Fibroblast of the conjunctiva (primary cell): ENCODE measurements at regions not wholly inside any gene's neighbourhood (a gene's known extent, or its start where the extent isn't known, plus 50 kb on each side); places are given as distances from the start of the nearest gene placed in this dataset.
"Not testable (repeated sequence)": the region's sequence is repeated elsewhere in the genome, so short reads cannot be mapped to it uniquely, and the experiment has no call there.

ENCODE experiments used
- DNase-seq: peaks from one replicate; pipeline ENCODE4 v3.0.0-alpha.2; 2010; ENCODE audit warnings: low read depth

DNA sequence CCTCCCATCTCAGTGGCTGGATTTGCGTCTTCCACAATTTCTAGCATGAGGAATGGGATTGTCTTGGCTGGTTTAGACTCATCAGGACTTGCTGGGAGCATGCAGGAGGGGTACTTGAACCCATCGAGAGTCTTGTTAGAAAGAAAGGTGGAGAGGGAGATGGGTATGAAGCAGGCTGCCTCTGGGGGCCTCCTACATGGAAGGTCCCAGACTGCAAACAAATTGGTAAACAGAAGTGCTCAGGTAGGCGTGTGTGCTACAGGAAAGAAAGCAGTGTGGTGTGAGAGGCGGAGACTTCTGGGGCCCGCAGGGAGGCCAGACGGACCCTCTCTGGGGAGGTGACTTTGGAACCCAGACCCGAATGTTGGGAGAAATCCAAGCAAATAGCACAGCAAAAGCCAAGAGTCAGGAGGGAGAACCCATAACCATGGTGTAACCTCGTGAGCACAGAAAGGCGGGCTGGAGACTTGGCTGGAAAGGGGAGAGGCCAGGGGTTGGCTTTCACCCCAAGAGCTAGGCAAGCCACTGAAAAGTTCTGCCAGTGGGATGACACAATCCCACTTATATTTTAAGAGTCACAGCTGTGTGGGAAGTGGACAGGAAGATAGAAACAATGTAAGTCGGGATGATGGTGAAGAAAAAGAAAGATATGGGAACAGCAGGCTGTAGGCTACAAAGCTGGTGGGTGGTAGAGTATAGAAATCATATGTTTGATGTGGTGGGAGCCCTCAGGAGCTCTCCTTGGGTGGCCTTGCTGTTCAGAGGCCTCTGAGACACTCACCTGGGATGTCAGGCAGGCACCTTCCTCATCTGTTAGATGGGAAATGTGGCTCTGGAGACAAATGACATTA lies 130.1 kb upstream of the PRR20G start:
- no peak for DNase-seq

DNA sequence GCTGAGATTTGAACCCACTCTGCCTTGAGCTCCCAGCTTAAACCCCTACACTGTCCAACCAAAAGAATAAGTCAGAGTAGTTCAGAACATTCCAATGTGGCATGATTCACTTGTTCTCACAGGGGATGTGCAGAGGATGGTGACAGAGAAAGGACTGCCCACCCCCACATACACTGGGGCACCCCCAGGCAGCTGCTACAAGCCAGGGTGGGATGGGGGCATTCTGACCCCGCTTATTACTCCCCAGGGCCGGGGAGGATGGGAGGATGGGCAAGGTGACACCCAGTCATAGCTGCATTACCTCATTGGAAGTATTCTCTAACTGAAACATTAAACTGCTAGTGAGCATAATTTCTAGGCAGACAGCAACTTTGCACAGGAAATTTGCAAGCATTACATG lies 126.0 kb upstream of the PRR20G start:
- no peak for DNase-seq

DNA sequence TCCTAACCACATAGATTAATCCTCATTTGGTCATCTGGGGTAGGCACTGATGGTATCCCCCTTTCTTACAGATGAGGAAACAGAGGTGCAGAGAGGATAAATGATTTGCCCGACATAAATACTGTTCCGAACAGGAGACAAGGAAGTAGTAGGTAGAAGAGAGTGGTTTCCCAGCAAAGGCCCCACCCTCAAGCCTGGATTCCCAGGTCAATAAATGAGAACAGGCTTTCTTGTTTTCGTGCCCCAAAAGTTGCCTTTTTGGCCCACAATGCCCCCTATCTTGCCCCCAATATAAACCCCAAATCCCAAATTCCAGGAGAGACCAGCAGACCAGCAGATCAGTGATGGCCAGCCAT lies 125.5 kb upstream of the PRR20G start:
- DNase-seq: no peak

DNA sequence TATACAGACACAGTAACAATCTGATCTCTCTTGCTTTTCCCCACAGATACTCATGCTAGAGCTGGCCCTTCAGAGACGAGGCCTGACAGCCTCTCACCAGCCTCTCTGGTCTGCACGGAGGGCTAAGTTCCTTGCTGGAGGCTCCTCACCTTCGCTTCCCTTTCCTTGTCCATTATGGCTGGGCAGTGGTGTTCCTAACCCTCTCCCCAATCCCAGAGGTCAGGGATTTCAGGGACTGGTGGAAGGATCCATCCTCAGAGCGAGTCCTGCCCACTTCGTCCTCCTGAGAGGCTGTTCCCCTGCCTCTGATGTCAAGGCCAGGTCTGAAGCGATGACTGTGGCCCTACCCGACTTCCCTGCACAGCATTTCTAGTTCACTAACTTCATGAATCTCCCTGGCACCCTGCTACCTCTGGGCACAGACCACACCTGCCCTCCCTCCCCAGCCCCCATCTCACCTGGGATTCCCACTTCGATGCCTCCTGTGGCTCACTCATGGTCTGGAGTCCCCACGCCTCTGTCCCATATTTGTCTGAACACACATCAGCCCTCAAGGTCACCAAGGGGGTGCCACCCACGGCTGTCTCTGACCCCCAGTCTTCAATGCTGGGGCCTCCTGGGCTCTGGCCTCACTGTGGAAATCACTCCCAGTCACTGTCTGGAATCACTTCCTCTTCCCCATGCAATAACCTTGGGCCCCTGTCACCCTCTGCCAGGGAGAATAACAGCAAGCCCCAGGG lies 124.9 kb upstream of the PRR20G start:
- no peak for DNase-seq

DNA sequence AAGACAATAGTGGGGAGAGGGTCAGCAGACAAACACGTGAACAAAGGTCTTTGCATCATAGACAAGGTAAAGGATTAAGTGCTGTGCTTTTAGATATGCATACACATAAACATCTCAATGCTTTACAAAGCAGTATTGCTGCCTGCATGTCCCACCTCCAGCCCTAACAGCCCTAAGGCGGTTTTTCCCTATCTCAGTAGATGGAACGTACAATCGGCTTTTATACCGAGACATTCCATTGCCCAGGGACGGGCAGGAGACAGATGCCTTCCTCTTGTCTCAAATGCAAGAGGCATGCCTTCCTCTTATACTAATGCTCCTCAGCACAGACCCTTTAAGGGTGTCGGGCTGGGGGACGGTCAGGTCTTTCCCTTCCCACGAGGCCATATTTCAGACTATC lies 124.0 kb upstream of the PRR20G start:
- not testable (repeated sequence) for DNase-seq

DNA sequence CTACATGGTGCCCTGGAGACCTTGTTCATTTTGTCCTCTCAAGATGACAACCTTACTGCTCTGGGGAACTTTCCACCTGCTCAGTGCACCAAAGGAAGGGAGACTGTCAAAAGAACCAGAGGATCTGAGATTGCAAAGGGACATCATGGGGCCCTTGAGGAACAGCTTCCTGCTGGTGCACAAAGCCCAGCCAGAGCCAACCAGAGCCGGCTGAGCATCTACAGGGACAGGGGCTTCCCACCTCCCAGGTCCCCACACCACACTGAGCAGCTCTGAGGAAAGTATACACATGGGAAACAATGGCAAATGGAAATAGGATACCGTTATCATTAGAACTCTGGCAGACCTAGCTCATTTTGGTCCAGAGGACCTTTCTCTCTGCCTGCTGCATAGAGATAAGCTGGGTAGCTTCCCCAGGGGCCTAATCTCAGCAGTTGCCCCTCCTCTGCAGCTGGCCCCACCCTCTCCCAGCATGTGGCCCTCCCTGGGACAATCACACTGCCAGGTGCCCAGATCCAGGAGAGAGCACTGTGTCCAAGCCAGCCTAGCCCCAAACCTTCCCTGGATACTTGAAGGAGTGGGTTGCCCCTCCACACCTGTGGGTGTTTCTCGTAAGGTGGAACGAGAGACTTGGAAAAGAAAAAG lies 123.4 kb upstream of the PRR20G start:
- no peak for DNase-seq

DNA sequence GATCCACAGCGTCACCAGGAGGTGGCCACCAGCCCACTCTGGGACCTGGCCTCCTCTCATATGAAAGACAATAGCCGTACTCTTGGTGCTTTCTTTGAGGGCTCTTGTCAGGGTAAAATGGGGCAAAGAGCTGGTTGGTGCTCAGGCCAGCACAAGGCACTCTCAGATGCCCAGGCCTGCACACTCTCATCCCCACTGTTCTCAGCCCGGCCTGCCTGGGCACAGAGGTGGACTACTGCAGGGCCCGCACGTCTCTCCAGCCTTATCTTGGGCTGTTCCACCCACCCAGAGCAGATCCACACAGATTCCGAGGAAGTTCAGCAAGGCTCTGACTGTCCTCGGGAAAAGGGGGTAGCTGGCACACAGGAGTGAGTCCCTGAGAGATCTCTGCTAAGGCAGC lies 122.8 kb upstream of the PRR20G start:
- no peak for DNase-seq

DNA sequence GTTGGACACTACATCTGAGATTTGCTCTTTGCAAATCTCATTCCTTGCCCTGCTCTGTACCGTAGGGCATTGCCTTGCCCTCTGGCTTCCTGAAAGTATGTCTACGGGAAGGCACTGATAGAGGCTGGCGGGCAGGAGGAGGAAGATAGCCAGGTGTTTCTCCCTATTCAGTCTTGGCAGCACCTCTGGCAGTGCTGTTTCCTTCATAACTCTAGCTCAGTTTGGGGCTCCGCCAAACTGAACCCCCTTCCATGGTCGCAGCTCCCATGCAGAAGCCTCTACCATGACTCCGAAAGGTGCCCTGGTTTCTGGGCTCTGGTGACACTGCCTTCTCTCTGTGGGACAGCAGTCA lies 122.3 kb upstream of the PRR20G start:
- DNase-seq: no peak

DNA sequence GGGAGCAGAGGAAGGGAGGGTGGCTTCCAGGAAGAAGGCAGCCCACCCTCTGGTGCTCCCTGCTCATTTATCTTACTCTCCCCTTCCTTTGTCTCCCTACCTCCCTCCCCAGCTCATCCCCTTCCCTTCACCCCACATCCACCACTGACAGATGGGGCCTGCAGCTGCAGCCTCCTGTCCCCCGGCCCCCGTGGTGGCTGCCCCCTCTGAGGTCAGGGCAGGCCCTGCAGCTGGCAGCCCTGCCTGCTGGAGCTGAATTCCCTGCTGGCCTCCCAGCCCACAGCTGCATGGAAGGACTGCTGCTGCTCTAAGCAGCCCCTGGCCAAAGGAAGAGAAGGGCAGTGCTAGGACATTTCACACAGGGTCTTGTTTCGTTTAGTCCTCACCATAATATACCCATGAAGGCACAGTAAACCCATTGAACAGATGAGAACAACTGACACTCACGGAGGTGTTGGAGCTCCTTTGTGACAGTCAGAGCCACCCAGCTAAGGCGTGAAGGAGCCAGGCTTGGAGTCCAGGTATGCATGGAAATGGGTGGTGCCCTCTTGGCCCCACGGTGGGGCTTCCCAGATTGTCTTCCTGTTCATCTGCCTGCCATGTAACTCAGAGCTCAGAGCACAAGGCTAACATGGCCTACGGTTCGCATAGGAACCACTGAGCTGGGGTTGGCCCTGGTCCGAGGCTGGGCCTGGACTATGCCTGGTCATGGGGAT lies 121.7 kb upstream of the PRR20G start:
- no peak for DNase-seq

DNA sequence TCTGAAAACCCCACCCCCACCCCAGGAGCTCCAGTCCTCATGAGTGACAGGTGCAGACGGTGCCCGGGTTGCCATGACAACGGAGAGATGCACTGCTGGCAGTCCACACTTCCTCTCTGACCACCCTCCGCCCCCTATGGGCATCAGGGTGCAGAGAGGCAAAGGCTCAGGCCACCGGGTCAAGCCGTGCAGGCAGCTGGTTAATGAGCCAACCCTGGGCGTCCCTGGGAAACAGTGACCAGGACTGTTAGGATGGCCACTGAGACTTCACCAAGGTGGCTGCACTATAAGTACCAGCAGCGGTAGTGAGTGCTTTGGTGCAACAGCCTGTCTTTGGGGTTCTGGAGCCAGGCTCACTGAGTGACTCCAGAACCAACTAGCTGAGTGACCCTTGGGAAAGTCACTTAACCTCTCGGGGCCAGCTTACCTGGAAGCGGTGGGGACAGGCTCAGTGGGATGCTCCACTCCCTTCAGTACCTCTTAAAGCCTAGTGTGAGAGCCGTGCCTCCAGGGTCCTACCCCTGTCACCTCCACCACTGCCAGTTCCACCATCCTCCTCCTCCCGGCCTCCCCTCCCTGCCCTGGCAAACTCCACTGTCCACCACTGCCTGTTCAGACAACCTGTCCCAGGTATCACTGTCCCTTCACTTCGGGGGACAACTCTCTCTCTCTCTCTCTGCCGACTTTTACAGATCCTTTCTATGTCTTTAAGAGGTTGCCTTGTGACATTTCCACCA lies 121.0 kb upstream of the PRR20G start:
- DNase-seq: no peak

DNA sequence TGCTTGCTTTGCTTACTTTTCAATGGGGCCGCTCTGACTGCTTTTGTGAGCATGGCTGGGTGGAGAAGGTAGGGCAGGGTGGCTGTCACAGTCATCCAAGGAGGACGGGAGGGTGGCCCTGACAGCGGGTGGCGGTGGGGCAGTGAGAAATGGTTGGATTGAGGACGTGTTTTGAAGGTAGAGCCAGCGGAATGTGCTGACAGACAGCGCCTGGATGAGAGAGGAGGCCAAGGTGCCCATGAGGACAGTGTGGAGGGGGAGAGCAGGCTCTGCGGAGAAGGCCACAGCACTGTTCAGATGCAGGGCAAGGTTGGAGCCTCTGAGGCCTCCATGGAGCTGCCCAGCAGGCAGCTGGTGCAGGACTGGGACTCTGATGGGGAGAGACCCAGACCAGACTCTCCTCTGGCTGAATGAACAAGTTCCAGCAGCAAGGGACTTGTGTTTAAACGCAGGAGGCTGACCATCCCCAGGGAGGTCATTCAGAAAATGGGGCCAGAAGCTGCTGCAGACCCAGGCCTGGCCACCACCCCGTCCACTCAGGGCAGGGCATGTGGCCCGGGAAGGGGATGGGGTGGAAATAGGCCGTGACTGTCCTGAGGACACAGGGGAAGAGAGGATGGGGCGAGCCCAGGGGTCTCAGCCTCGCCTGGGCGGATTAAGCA lies 120.3 kb upstream of the PRR20G start:
- no peak for DNase-seq

DNA sequence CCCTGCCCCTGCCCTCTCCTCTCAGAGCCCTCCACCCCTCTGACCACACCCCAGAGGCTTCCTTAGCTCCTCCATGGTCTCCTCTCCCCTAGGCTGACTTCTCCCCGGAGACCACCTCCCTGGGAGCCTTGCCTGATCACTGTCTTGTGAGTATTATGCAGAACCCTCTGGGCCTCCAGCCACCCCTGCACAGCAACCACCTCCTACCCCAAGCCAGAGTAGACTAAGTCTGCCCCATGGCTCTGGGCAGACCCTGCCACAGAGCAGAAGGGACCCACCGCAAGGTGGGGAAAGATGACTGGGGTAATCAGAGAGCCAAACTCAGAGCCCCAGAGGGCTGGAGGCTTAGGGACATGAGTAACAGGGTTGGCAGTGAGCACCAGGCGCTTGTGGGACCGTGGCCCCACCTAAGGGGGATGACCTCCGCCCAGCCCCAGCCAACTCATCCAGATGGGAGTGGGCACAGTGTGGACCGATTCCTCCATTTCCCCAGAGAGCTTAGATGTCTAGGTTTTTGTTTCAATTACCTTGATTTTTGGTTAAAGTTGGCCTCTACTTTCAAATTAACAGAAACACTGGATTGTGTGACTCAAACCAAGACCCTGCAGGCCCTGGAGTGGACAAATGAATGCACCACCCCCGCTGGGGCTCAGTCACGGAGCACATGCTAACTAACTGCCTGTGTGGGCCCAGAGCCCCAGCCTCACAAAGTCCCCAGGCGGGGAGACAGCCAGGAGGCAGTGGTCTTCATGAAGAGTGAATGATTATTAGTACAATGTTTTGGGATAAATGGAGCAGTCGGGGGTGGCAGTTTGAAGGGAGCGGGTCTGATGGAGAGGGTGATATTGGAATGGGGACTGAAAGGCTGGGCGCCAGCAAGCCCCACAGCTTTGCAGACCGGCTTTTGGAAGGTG lies 119.4 kb upstream of the PRR20G start:
- DNase-seq: no peak

DNA sequence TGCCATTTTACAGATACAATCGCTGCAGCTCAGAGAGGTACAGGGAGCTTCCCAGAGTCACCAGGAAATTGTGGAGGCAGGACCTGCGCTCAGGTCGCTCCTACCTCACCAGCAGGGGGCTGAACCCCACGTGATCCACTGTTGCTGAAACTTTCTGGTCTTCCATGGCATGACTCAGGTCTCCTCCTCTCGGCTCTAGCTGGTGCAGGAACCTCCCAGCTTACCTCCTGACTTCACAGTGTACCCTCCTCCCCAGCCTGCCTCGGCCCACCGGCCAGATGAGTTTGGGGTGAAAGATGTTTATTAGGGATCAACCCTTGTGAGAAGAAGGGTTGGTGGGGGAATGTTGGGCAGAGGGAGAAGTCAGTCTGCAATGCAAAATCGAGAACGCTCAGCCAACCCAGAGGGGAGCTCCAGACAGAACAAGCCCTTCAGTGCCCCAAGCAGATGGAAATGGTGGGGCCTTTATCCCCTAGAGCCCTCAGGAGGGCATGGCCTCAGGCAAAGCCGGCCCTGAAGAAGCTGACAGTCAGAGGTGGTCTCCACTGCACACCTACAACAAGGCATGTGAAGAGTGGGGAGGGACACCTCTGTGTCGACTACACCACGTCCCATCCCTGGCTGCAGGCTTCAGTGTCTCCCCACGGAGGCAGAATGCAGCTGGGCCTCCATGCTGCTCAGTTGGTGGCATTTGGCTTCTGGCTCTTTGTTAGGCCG lies 118.6 kb upstream of the PRR20G start:
- no peak for DNase-seq

DNA sequence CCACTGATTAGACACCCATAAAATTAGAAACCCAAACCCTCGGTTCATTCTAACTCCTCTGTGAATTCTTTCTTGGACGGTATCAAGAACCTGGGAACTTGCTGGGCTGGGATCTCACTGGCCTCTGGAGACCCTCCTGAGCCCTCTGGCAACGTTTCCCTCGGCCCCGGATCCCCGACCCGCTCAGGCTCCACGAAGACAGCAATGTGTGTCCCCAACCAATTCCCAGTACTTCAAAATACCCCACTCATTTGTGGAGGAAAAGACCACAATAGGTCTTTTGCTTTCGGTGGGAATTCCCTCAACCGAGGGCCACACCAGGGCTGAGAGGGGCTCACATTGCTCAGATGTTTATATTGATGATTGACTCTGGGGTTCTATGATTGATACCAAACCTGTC lies 117.9 kb upstream of the PRR20G start:
- no peak for DNase-seq

DNA sequence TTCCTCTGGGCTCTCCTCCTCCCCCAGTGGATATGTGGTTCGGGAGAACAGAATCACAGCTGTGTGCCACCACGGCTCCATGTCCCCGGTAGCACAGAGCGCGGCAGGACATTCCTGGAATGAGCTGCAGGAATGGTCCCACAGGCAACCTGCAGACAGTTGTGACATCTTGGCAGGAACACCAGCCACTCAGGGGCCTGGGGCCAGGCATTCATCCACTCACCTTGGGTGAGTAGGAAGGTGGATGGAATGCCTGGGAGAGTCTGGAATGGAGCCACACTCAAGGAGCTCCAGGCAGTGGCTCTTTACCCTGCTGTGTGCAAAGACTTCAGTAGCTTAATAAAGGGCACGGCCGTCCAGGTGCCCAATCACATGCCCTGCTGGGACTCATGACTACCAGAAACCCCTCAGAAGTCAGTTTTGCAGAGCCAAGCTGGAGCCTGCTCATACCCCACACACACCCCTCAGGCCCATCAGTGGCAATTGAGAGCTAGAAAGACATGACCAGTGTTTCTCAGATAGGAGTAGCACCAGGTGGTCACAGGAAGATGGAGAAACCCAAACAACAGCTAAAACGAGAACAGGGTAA lies 117.3 kb upstream of the PRR20G start:
- no peak for DNase-seq

DNA sequence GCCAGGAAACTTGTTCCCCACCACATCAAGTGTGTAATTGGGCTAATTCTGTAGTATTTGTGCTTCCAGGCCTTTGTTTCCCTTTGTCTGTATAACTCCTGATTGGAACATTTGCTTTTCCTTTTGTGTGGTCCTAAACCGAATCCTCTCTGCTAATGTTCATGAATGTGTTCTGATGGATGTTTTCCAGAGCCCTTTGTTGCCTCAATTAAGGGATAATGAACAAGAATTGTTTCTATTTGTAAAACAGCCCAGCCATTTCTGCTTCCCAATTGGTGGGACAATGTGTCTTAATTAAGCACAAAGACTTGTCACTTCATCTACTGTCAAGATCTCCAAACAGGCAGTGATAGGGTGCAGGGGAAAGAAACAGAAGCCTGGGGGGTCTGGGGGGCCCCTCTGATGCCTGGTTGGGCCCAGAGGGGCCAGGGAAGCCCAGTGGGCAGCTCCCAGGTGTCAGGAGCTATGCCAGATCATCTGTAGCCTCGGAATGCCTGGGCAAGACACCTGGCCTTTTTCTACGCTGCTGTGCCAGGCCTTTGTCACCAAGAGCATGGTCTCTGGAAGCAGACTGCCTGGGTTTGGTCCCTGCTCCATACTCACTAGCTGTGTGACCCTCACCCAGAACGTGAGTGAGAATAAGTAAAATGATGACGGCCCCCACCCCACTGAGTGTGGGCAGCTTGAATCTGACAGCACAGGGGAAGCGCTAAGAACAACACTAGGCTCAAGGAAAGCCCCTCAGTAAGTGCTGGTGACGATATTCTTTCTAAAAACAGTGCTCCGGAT lies 116.6 kb upstream of the PRR20G start:
- DNase-seq: no peak

DNA sequence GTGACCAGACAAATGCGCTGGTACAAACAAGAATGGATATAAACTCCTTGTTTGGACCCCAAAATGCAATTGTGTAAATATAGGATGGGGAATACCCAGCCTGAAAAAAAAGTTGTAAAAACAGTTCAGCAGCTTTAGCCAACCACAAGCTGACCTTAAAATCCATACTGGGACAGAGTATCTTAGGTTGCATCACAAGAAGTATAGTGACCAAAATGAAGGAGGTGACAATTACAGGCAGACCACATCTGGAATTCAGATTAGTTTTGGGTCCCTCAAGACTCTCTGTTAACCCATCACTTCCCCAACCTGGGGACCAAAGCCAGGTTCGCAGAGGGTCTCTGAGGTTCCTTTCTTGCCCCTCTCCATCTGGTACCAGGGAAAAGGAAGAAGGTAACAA lies 115.9 kb upstream of the PRR20G start:
- DNase-seq: no peak

DNA sequence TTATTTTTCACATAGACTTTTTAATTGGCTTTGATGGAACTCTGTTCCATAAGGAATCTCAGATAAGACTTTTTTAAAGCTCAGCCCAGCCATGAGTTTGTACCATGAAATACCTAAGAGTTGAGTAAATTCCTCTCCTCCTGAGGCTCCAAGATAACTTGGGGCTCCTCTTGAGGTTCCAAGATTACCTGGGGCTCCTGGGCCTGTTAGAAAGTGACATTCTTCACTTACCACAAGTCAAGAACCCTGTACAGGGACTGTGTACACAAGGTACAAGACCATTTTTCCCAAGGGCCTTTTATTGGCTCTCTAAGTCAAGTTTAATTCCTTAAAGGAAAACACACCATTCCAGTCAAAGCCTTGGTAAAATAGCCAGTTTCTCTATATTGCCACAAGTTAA lies 111.3 kb upstream of the PRR20G start:
- DNase-seq: no peak
